K562 (cell line): ENCODE measurements at regions not wholly inside any gene's neighbourhood (a gene's known extent, or its start where the extent isn't known, plus 50 kb on each side); places are given as distances from the start of the nearest gene placed in this dataset.

Source experiments
- ADNP ChIP-seq: fragments of 200-800 bp; sonication (Bioruptor generic); IDR thresholded peaks from 2 replicates; pipeline ENCODE4 v1.6.1; 2016; ENCODE audit warnings: missing genetic modification characterization, missing compliant biosample characterization
- CHD7 ChIP-seq: fragments of 200-600 bp; sonication (generic); IDR thresholded peaks from one replicate; pipeline ENCODE4 v1.6.1; 2012; ENCODE audit warnings: mild to moderate bottlenecking, low read depth, low read length, inconsistent platforms
- GTF2E2 ChIP-seq: fragments of 200-800 bp; sonication (Bioruptor generic); IDR thresholded peaks from 2 replicates; pipeline ENCODE4 v1.6.1; 2016; ENCODE audit warnings: missing genetic modification characterization, missing compliant biosample characterization
- HDAC2 ChIP-seq: fragments of 450-650 bp; IDR thresholded peaks from 2 replicates; pipeline ENCODE4 v1.6.1; 2016; ENCODE audit warnings: mild to moderate bottlenecking
- NR3C1 ChIP-seq: sonication (generic); formaldehyde crosslinking; IDR thresholded peaks from 2 replicates; pipeline ENCODE4 v1.8.1; 2022; ENCODE audit warnings: missing genetic modification reagents
- SIN3B ChIP-seq: fragments of 450-650 bp; IDR thresholded peaks from 2 replicates; pipeline ENCODE4 v1.6.1; 2017; ENCODE audit warnings: low read depth, mild to moderate bottlenecking, moderate library complexity
- ZKSCAN3 ChIP-seq: fragments of 250-450 bp; sonication (Bioruptor Pico); IDR thresholded peaks from 2 replicates; pipeline ENCODE4 v1.4.0; 2020
- ZNF143 ChIP-seq: sonication (generic); formaldehyde crosslinking; IDR thresholded peaks from 2 replicates; pipeline ENCODE4 v1.9.0; 2022; ENCODE audit warnings: mild to moderate bottlenecking, missing genetic modification reagents

- TF ChIP-seq CHD7: no peak
- TF ChIP-seq ADNP (tag): no peak
- TF ChIP-seq NR3C1 (CRISPR knock-in tag): no peak
- TF ChIP-seq HDAC2: no peak
- TF ChIP-seq GTF2E2 (tag): no peak
- TF ChIP-seq ZKSCAN3: no peak
- no peak for TF ChIP-seq SIN3B
- no peak for TF ChIP-seq ZNF143
These were observed 499.0 kb downstream of the PDGFC start (continued) for GRCh38 chr4:156472624-156473023.
